ENCODE measurements at regions not wholly inside any gene's neighbourhood (a gene's known extent, or its start where the extent isn't known, plus 50 kb on each side); places are given as distances from the start of the nearest gene placed in this dataset.
"Not testable (repeated sequence)": the region's sequence is repeated elsewhere in the genome, so short reads cannot be mapped to it uniquely, and the experiment has no call there.

DNA sequence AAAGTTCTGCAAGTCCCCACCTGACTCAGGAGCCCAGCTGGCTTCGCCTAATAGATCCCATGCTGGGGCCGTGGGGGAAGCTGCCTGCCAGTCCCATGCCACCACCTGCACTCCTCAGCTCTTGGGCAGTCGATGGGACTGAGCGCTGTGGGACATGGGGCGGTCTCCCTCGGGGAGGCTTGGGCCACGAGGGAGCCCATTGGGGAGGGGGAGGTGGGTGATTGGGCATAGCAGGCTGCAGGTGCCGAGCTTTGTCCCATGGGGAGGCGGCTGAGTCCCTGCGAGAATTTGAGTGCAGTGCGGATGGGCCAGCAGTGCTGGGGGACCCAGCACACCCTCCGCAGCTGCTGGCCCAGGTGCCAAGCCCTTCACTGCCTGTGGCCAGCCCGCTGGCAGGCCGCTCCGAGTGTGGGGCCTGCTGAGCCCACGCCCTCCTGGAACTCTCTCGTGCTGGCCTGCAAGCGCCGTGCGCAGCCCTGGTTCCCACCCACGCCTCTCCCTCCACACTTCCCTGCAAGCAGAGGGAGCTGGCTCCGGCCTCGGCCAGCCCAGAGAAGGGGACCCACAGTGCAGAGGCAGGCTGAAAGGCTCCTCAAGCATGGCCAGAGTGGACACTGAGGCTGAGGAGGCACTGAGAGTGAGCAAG is 467.3 kb downstream of the IRS2 start:
- Mint-ChIP-seq H3K36me3 (no peaks in the 10 kb centered on the region), H3K27ac (no peak overlapping the region), H3K4me3 (no peak overlapping the region), H3K9me3 (no peaks in the 10 kb centered on the region), H3K27me3 (peaks cover 0 to 24% of the 10 kb centered on the region in 2 donors), H3K4me1 (ENCODE audit: low read depth in 2 of 2) (no peaks in the 10 kb centered on the region)
- ATAC-seq (no peak), DNase-seq (ENCODE audit: low spot score) (no peak)

GRCh38 chr13:109315481-109315880 is 470.9 kb downstream of the IRS2 start:
- no peak for DNase-seq (ENCODE audit: low spot score)
- Mint-ChIP-seq H3K4me3 (no peak overlapping the region), H3K4me1 (ENCODE audit: low read depth in 2 of 2) (no peaks in the 10 kb centered on the region), H3K27ac (no peak overlapping the region), H3K27me3 (peaks cover 0 to 10% of the 10 kb centered on the region in 2 donors), H3K36me3 (no peaks in the 10 kb centered on the region), H3K9me3 (no peaks in the 10 kb centered on the region)
- ATAC-seq: no peak

DNA sequence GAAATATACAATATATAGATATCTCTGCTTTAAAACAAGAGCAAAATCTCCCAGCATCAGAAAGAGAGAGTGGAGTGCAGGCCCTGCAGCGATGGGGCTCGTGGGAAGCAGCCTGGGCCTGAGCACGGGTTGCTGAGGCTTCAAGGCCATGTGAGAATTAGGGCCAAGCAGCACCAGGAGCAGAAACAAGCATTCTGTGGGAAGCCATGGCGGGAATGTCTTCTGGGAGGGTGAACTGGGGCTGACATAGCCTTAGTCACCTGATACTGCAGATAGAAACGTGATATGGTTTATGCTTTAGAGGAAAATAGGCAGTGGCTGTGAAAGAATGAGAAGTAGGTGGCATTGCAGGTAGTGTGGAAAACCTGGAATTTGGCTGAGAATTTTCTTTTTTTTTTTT is 472.3 kb downstream of the IRS2 start:
- H3K9me3 Mint-ChIP-seq: no peaks in the 10 kb centered on the region
- ATAC-seq (no peak), DNase-seq (ENCODE audit: low spot score) (no peak)
- H3K4me1 Mint-ChIP-seq (ENCODE audit: low read depth in 2 of 2): no peaks in the 10 kb centered on the region
- H3K27ac Mint-ChIP-seq: no peak overlapping the region
- H3K4me3 Mint-ChIP-seq: no peak overlapping the region
- peaks cover 0 to 5% of the 10 kb centered on the region in 2 donors for H3K27me3 Mint-ChIP-seq
- H3K36me3 Mint-ChIP-seq: no peaks in the 10 kb centered on the region

GRCh38 chr13:109312399-109312798 is 474.0 kb downstream of the IRS2 start:
- no peak overlapping the region for H3K27ac Mint-ChIP-seq
- H3K36me3 Mint-ChIP-seq: no peaks in the 10 kb centered on the region
- H3K4me1 Mint-ChIP-seq (ENCODE audit: low read depth in 2 of 2): no peaks in the 10 kb centered on the region
- no peak for ATAC-seq
- peaks cover 0 to 7% of the 10 kb centered on the region in 2 donors for H3K27me3 Mint-ChIP-seq
- H3K4me3 Mint-ChIP-seq: no peak overlapping the region
- no peak for DNase-seq (ENCODE audit: low spot score)
- H3K9me3 Mint-ChIP-seq: no peaks in the 10 kb centered on the region

GRCh38 chr13:109311431-109311976 is 474.9 kb downstream of the IRS2 start:
- not testable (repeated sequence) for H3K36me3 Mint-ChIP-seq; H3K9me3 Mint-ChIP-seq; H3K4me3 Mint-ChIP-seq; DNase-seq (ENCODE audit: low spot score); H3K4me1 Mint-ChIP-seq (ENCODE audit: low read depth in 2 of 2); H3K27me3 Mint-ChIP-seq; ATAC-seq; H3K27ac Mint-ChIP-seq

DNA sequence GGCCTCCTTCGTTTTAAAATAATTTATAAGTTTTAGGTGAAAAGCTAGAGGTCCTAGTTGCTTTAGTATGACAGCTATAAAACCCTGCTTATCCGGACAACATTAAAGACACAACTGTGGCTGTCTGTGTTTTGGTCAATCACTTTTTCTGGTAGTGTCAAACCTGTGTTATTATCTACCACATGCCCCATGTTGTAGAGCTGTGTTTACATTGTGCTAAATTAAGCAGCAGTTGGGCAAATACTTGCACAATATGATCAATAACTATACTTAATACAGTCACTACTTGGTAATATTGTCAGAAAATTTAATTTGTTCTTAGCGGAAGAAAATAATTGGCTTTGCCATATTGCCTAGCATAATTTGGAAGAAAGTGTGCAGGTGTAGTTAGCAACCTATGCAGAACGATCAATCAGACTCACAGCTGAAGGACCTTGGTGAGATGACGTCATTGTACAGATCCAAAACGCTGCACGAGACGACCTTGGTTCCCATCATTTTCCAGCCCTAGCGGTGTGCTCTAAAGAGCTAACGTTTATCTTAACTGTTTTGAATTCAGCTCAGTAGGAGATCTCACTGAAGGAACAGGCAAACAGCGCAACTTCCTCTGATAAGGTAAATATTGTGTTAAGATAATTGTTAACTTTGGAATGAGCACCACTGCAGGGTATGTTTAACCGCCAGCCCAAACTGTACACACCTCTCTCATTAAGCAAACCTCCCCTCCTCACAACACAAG is 476.6 kb downstream of the IRS2 start:
- Mint-ChIP-seq H3K27ac (no peak overlapping the region), H3K4me1 (ENCODE audit: low read depth in 2 of 2) (no peaks in the 10 kb centered on the region), H3K27me3 (peaks cover 0 to 2% of the 10 kb centered on the region in 2 donors), H3K9me3 (no peaks in the 10 kb centered on the region), H3K36me3 (no peaks in the 10 kb centered on the region), H3K4me3 (no peak overlapping the region)
- DNase-seq (ENCODE audit: low spot score) (no peak), ATAC-seq (no peak)

DNA sequence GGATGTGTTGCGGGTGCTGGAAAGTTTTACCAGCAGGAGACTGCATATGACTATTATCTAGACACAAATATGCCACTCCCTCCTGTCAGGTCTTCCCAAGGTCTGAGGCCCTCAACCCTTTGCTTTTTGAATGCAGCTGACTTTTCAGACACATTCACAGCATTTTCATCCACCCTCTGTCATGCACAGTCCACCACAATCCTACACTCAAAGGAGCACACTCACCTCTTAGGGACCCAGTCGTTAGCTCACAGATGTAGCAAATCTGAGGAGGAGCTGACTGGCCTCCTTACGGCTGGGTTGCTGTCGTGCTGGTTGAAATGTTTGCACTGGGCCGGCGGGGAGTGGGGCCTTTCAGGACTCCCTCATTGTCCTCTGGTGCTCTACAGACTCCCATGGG is 479.4 kb downstream of the IRS2 start:
- H3K36me3 Mint-ChIP-seq: no peaks in the 10 kb centered on the region
- peaks cover 0 to 2% of the 10 kb centered on the region in 2 donors for H3K27me3 Mint-ChIP-seq
- no peak overlapping the region for H3K4me3 Mint-ChIP-seq
- no peak overlapping the region for H3K27ac Mint-ChIP-seq
- ATAC-seq (peak in 1 of 2 donors; percentile 52), DNase-seq (ENCODE audit: low spot score) (no peak)
- no peaks in the 10 kb centered on the region for H3K4me1 Mint-ChIP-seq (ENCODE audit: low read depth in 2 of 2)
- no peaks in the 10 kb centered on the region for H3K9me3 Mint-ChIP-seq

DNA sequence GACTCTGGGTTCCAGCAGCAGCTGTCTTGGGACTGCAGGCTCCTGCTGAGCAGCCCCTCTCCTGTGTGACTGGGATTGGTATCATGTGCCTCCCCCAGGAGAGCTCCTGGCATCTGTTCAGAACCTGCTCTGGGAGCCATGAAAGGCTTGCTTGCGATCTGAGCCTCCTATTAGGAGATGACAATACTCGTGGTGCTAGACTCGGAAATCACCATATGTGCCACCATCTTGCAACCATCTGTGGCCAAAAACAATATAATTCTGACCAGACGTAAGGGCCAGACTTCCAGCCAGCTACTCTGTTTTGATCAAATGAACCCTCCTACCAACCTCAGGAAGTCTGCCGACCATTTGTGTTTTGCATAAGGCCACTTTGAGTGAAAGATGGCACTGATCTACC is 484.7 kb downstream of the IRS2 start:
- no peaks in the 10 kb centered on the region for H3K9me3 Mint-ChIP-seq
- H3K27me3 Mint-ChIP-seq: peaks cover 0 to 2% of the 10 kb centered on the region in 2 donors
- H3K4me1 Mint-ChIP-seq (ENCODE audit: low read depth in 2 of 2): no peaks in the 10 kb centered on the region
- H3K27ac Mint-ChIP-seq: no peak overlapping the region
- H3K4me3 Mint-ChIP-seq: no peak overlapping the region
- no peaks in the 10 kb centered on the region for H3K36me3 Mint-ChIP-seq
- no peak for DNase-seq (ENCODE audit: low spot score)
- no peak for ATAC-seq

GRCh38 chr13:109301276-109301675 is 485.1 kb downstream of the IRS2 start:
- H3K4me3 Mint-ChIP-seq: no peak overlapping the region
- H3K27me3 Mint-ChIP-seq: peaks cover 0 to 2% of the 10 kb centered on the region in 2 donors
- H3K36me3 Mint-ChIP-seq: no peaks in the 10 kb centered on the region
- H3K27ac Mint-ChIP-seq: no peak overlapping the region
- H3K9me3 Mint-ChIP-seq: no peaks in the 10 kb centered on the region
- ATAC-seq (no peak), DNase-seq (ENCODE audit: low spot score) (no peak)
- no peaks in the 10 kb centered on the region for H3K4me1 Mint-ChIP-seq (ENCODE audit: low read depth in 2 of 2)

DNA sequence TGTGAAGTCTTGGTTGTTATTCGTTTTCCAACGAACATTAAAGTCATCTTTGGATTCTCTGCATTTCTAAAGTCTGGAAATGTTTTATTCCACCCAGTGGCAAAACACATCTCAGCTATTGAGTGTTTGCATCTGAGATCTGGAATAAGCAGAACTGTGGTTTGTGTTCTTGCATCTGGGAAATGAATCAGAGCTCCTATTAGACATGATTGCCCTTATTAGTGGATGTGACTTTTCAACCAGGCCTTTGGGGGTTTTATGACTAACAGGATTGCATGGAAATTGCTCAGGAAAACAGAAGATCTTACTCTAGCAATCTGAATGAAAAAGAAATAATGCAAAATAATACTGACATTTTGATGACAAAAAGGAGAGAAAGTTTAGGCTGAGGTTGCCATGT is 488.8 kb downstream of the IRS2 start:
- H3K4me1 Mint-ChIP-seq (ENCODE audit: low read depth in 2 of 2): no peaks in the 10 kb centered on the region
- no peak overlapping the region for H3K27ac Mint-ChIP-seq
- ATAC-seq (no peak), DNase-seq (ENCODE audit: low spot score) (no peak)
- no peak overlapping the region for H3K4me3 Mint-ChIP-seq
- no peaks in the 10 kb centered on the region for H3K36me3 Mint-ChIP-seq
- H3K27me3 Mint-ChIP-seq: peaks cover 0 to 2% of the 10 kb centered on the region in 2 donors
- no peaks in the 10 kb centered on the region for H3K9me3 Mint-ChIP-seq

DNA sequence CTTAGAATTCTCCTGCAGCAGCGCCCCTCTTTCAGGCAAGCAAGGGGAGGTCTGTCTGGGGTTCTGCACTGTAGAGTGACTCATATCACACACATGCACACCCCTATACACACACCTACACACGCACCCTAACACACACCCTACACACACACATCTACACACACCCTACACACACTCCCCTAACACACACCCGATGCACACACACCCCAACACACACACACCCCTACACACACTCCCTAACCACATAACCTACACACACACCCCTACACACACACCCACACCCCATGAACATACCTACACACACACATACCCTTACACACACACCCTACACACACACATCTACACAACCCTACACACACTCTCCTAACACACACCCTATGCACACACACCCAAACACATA is 493.2 kb downstream of the IRS2 start:
- Mint-ChIP-seq H3K4me3 (no peak overlapping the region), H3K9me3 (no peaks in the 10 kb centered on the region), H3K27ac (no peak overlapping the region), H3K36me3 (no peaks in the 10 kb centered on the region), H3K27me3 (no peaks in the 10 kb centered on the region), H3K4me1 (ENCODE audit: low read depth in 2 of 2) (no peaks in the 10 kb centered on the region)
- ATAC-seq (peak; percentile 39 to 49), DNase-seq (ENCODE audit: low spot score) (no peak)

GRCh38 chr13:109288151-109288709 is 498.2 kb downstream of the IRS2 start:
- Mint-ChIP-seq H3K27ac (no peak overlapping the region), H3K4me3 (no peak overlapping the region), H3K27me3 (no peaks in the 10 kb centered on the region), H3K9me3 (no peaks in the 10 kb centered on the region), H3K36me3 (no peaks in the 10 kb centered on the region), H3K4me1 (ENCODE audit: low read depth in 2 of 2) (no peaks in the 10 kb centered on the region)
- no peak for ATAC-seq
- no peak for DNase-seq (ENCODE audit: low spot score)

- H3K4me1 Mint-ChIP-seq (ENCODE audit: low read depth in 2 of 2): no peaks in the 10 kb centered on the region
- DNase-seq (ENCODE audit: low spot score) (no peak), ATAC-seq (no peak)
- no peaks in the 10 kb centered on the region for H3K9me3 Mint-ChIP-seq
- no peak overlapping the region for H3K27ac Mint-ChIP-seq
- H3K4me3 Mint-ChIP-seq: no peak overlapping the region
- H3K27me3 Mint-ChIP-seq: peaks cover 0 to 2% of the 10 kb centered on the region in 2 donors
- H3K36me3 Mint-ChIP-seq: no peaks in the 10 kb centered on the region
These were observed 498.8 kb downstream of the IRS2 start for GRCh38 chr13:109287553-109287952.

GRCh38 chr13:109285586-109285985 is 500.8 kb downstream of the IRS2 start:
- Mint-ChIP-seq H3K36me3 (no peaks in the 10 kb centered on the region), H3K27me3 (peaks cover 0 to 2% of the 10 kb centered on the region in 2 donors), H3K9me3 (no peaks in the 10 kb centered on the region), H3K4me3 (no peak overlapping the region), H3K27ac (no peak overlapping the region), H3K4me1 (ENCODE audit: low read depth in 2 of 2) (no peaks in the 10 kb centered on the region)
- ATAC-seq (no peak), DNase-seq (ENCODE audit: low spot score) (no peak)

All from natural killer cell treated with Interleukin-12 subunit alpha and Interleukin-12 subunit beta and Interleukin-15 and Interleukin-18, amount 100 ng/mL, for 72 hours (primary cell).